AG04450 (cell line): ENCODE measurements at regions not wholly inside any gene's neighbourhood (a gene's known extent, or its start where the extent isn't known, plus 50 kb on each side); places are given as distances from the start of the nearest gene placed in this dataset.

Experiments
- CTCF ChIA-PET: fragments of 300-600, 350-600 bp; formaldehyde crosslinking; extraction: SDS; loops from one replicate; lab custom pipeline; 2022; ENCODE audit warnings: antibody characterized with exemption, inconsistent platforms; lab: Charles Lee
- POLR2A ChIA-PET: fragments of 350-600 bp; formaldehyde crosslinking; extraction: SDS; loops from one replicate; lab custom pipeline; 2021; ENCODE audit warnings: antibody characterized with exemption, inconsistent platforms; lab: Yijun Ruan, JAX
- DNase-seq: peaks from one replicate; pipeline ENCODE4 v3.0.0-alpha.2; 2011; ENCODE audit warnings: low read depth, low spot score
- H3K27ac ChIP-seq: one replicate; pipeline ENCODE4 v1.5.1; 2012; ENCODE audit warnings: low read depth, low read length, control low read depth
- H3K27me3 ChIP-seq: one replicate; pipeline ENCODE4 v1.6.0; 2012; ENCODE audit warnings: low read length; ENCODE audit not compliant: control insufficient read depth, insufficient read depth
- H3K4me3 ChIP-seq: 2 replicates; pipeline ENCODE4 v1.5.1; 2011; ENCODE audit warnings: mild to moderate bottlenecking, low read depth, low read length, control low read depth
- H3K9me3 ChIP-seq: 2 replicates; pipeline ENCODE4 v1.5.1; 2012; ENCODE audit warnings: low read length; ENCODE audit not compliant: control insufficient read depth, insufficient read depth
- TF ChIP-seq, protein P1 (sequence below): IDR thresholded peaks from 2 replicates; pipeline ENCODE4 v1.5.1; 2011; ENCODE audit warnings: low read depth, low read length, control low read depth, inconsistent platforms

GRCh38 chr4:17368408-17368807, 143.5 kb downstream of the QDPR start:
- Histone ChIP-seq H3K27me3 (peaks cover 8% of the 10 kb centered on the region), H3K4me3 (no peak overlapping the region), H3K9me3 (no peaks in the 10 kb centered on the region), H3K27ac (no peak overlapping the region)
- POLR2A ChIA-PET, result no interaction called here
- CTCF ChIA-PET, result interaction anchor here (1.4 kb wide), 1 partner anchor 104 kb away, joined by 3 read pairs; no protein-coding TSS in a partner anchor
- no peak for DNase-seq
- TF ChIP-seq, protein P1, sequence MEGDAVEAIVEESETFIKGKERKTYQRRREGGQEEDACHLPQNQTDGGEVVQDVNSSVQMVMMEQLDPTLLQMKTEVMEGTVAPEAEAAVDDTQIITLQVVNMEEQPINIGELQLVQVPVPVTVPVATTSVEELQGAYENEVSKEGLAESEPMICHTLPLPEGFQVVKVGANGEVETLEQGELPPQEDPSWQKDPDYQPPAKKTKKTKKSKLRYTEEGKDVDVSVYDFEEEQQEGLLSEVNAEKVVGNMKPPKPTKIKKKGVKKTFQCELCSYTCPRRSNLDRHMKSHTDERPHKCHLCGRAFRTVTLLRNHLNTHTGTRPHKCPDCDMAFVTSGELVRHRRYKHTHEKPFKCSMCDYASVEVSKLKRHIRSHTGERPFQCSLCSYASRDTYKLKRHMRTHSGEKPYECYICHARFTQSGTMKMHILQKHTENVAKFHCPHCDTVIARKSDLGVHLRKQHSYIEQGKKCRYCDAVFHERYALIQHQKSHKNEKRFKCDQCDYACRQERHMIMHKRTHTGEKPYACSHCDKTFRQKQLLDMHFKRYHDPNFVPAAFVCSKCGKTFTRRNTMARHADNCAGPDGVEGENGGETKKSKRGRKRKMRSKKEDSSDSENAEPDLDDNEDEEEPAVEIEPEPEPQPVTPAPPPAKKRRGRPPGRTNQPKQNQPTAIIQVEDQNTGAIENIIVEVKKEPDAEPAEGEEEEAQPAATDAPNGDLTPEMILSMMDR, result no peak

- ChIA-PET POLR2A (no interaction called here), CTCF (interaction anchor here (1.4 kb wide), 1 partner anchor 105 kb away, joined by 3 read pairs; no protein-coding TSS in a partner anchor)
- TF ChIP-seq, protein P1, result no peak
- Histone ChIP-seq H3K27me3 (peaks cover 8% of the 10 kb centered on the region), H3K4me3 (no peak overlapping the region), H3K9me3 (no peaks in the 10 kb centered on the region), H3K27ac (no peak overlapping the region)
- DNase-seq, result no peak
These were observed 144.7 kb downstream of the QDPR start for GRCh38 chr4:17367201-17367600.

DNA sequence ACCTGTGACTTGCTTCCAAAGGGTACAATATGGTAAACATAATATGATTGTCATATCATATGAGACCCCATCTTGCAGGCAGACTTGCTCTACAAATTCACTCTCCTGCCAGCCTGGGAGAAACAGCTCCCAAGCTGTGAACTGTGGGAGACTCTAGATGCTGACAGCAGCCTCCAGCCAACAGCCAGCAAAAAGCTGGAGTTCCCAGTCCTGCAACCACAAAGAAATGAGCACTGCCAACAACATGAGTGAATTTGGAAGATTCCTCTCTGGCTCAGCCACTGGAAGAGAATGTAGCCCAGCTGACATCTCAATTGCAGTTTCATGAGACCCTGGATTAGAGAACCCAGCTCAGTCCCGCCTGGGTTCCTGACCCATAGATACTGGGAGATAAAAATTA, 145.4 kb downstream of the QDPR start:
- H3K9me3 ChIP-seq, result no peaks in the 10 kb centered on the region
- TF ChIP-seq, protein P1, result no peak
- CTCF ChIA-PET, result no interaction called here
- no peak overlapping the region for H3K27ac ChIP-seq
- no peak overlapping the region for H3K4me3 ChIP-seq
- POLR2A ChIA-PET, result no interaction called here
- H3K27me3 ChIP-seq, result peaks cover 5% of the 10 kb centered on the region
- DNase-seq, result no peak

DNA sequence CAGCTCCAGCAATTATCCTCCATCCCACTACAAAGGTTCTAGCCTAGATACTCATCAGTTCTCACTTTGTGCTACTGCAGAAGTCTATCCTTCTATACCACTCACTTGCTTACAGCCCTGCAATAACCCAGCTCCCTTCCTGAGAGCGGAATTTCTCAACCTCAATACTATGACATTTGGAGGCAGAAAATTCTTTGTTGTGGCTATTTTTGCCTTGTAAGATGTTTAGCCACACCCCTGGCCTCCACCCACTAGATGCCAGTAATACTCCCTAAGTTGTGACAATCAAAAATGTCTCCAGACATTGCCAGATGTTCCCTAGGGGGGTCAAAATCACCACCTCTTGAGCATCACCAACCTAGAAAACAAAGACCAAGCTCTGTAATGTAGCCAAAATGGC, 149.5 kb downstream of the QDPR start:
- H3K27me3 ChIP-seq, result peaks cover 9% of the 10 kb centered on the region
- H3K9me3 ChIP-seq, result no peaks in the 10 kb centered on the region
- no peak for DNase-seq
- ChIA-PET POLR2A (no interaction called here), CTCF (interaction anchor here (2.1 kb wide), 1 partner anchor 15 kb away, joined by 5 read pairs; no protein-coding TSS in a partner anchor)
- no peak overlapping the region for H3K27ac ChIP-seq
- no peak overlapping the region for H3K4me3 ChIP-seq
- TF ChIP-seq, protein P1, result no peak

DNA sequence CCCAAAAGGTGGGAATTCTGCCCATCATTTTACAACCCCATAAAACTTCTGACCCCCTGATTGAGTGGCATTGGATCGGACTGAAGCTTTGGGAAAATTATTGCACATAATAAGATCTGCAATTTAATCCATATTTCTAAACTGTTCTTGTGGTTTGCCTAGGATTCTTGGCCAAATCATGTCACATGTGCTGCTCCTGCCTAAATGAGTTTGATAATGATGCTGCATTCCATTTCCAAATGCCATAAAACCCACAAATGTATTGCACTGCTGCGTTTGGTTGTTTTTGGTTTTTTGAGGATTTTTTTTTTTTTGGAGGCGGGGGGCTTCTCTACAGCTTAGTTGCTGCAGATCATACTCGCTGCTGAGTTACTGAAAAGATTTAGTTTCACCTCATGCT, 153.6 kb downstream of the QDPR start:
- TF ChIP-seq, protein P1, result no peak
- Histone ChIP-seq H3K4me3 (no peak overlapping the region), H3K9me3 (no peaks in the 10 kb centered on the region), H3K27ac (no peak overlapping the region), H3K27me3 (peaks cover 12% of the 10 kb centered on the region)
- POLR2A ChIA-PET, result no interaction called here
- CTCF ChIA-PET, result interaction anchor here (1.1 to 1.7 kb wide), 2 partner anchors 10 to 159 kb away, joined by 3 to 9 read pairs; no protein-coding TSS in a partner anchor
- no peak for DNase-seq
